Neural cell (in vitro differentiated cells): ENCODE measurements at regions not wholly inside any gene's neighbourhood (a gene's known extent, or its start where the extent isn't known, plus 50 kb on each side); places are given as distances from the start of the nearest gene placed in this dataset.

ENCODE experiments used
- SMC3 ChIP-seq: fragments of 450-650 bp; conservative IDR thresholded peaks from 2 replicates; pipeline ENCODE4 v1.6.1; 2014; ENCODE audit warnings: antibody characterized with exemption, mild to moderate bottlenecking, moderate library complexity; ENCODE audit not compliant: poor library complexity
- TAF1 ChIP-seq: IDR thresholded peaks from 2 replicates; pipeline ENCODE4 v1.6.1; 2012; ENCODE audit warnings: low read depth
- TF ChIP-seq, protein P1 (sequence below): fragments of 450-650 bp; IDR thresholded peaks from 2 replicates; pipeline ENCODE4 v1.5.1; 2014; ENCODE audit warnings: antibody characterized with exemption, mild to moderate bottlenecking, moderate library complexity; ENCODE audit not compliant: poor library complexity, severe bottlenecking

DNA sequence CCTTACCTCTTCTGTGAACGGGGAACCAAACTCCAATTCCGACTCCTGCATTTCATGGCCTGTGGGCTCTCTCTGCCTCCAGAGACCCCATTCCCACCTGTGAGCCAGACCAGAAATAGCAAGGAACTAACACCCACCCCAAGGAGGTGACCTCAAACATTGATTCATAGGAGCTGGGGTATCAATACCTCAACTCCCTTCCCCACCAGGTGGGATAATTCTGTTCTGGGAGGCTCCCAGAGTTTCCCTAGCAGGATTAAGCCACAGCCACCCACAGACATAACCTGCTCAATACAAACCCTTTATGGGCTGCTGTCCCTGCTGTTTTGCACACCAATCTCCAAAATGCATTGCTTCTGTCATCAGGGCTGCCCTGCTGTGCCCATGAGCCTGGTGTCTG lies 59.6 kb upstream of the FOXF1 start:
- no peak for TF ChIP-seq TAF1
- no peak for TF ChIP-seq SMC3
- TF ChIP-seq, protein P1, sequence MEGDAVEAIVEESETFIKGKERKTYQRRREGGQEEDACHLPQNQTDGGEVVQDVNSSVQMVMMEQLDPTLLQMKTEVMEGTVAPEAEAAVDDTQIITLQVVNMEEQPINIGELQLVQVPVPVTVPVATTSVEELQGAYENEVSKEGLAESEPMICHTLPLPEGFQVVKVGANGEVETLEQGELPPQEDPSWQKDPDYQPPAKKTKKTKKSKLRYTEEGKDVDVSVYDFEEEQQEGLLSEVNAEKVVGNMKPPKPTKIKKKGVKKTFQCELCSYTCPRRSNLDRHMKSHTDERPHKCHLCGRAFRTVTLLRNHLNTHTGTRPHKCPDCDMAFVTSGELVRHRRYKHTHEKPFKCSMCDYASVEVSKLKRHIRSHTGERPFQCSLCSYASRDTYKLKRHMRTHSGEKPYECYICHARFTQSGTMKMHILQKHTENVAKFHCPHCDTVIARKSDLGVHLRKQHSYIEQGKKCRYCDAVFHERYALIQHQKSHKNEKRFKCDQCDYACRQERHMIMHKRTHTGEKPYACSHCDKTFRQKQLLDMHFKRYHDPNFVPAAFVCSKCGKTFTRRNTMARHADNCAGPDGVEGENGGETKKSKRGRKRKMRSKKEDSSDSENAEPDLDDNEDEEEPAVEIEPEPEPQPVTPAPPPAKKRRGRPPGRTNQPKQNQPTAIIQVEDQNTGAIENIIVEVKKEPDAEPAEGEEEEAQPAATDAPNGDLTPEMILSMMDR: no peak
